ENCODE measurements at regions not wholly inside any gene's neighbourhood (a gene's known extent, or its start where the extent isn't known, plus 50 kb on each side); places are given as distances from the start of the nearest gene placed in this dataset.
"Not testable (repeated sequence)": the region's sequence is repeated elsewhere in the genome, so short reads cannot be mapped to it uniquely, and the experiment has no call there.

DNA sequence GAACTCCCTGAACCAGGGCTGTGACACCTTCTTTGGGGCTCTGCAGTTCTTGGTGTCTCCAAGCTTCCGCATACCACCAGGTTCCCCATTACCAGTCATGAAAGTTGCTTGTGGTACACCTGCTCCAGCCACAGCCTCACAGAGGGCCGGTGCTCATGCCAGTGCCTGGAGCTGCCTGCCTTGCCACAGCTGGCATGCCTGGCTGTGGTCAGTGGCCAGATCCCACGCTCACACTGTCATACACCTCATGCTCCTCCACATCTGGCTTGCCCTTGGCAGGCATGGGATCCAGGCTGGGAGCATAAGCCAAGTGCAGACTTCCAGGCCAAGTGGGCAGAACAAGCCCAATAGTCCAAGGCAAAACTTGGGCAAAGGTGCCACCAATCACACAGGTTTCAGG is 1054.9 kb downstream of the SLITRK5 start:
- Histone ChIP-seq H3K36me3 (replicated peaks; ENCODE audit: insufficient read depth, low read depth) (no peaks in the 10 kb centered on the region), H3K4me2 (no peak overlapping the region), H4K20me1 (ENCODE audit: insufficient read depth, poor library complexity, severe bottlenecking) (no peaks in the 10 kb centered on the region), H3K79me2 (no peaks in the 10 kb centered on the region), H3K9me3 (ENCODE audit: low read depth) (no peaks in the 10 kb centered on the region), H3K27ac (no peak overlapping the region), H3K27me3 (no peaks in the 10 kb centered on the region), H3K4me3 (no peak overlapping the region), H3K4me1 (ENCODE audit: insufficient read depth) (no peaks in the 10 kb centered on the region), H3K9me2 (replicated peaks; ENCODE audit: insufficient read depth) (no peaks in the 10 kb centered on the region), H2AFZ (no peak overlapping the region)
- 97% methylated on average over 3 of the region's 3 CpGs for WGBS (ENCODE audit: low lambda C conversion rate, missing lambda C conversion rate)
- TF ChIP-seq EZH2phosphoT487 (IDR thresholded peaks at IDR 0.05; ENCODE audit: low read depth, severe bottlenecking, unreplicated experiment): no peak
- no peak for TF ChIP-seq CTCF (IDR thresholded peaks at IDR 0.05; ENCODE audit: poor library complexity)
- TF ChIP-seq EZH2 (IDR thresholded peaks at IDR 0.05; ENCODE audit: borderline replicate concordance): no peak
- DNase-seq (ENCODE audit: low spot score): no peak

DNA sequence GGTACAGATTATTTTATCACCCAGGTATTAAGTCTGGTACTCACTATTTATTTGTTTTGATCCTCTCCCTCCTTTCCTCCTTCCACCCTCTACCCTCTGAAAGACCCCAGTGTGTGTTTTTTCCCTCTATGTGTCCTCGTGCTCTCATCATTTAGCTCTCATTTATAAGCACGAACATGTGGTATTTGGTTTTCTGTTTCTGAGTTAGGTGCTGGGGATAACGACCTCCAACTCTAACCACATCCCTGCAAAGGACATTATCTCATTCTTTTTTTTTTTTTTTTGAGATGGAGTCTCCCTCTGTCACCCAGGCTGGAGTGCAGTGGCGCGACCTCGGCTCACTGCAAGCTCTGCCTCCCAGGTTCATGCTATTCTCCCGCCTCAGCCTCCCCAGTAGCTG is 1056.1 kb downstream of the SLITRK5 start:
- H3K4me2 ChIP-seq; H3K36me3 ChIP-seq (replicated peaks; ENCODE audit: insufficient read depth, low read depth); H2AFZ ChIP-seq; H3K9me2 ChIP-seq (replicated peaks; ENCODE audit: insufficient read depth); H3K9me3 ChIP-seq (ENCODE audit: low read depth); H3K27ac ChIP-seq; H3K27me3 ChIP-seq; H3K79me2 ChIP-seq; H3K4me3 ChIP-seq; DNase-seq (ENCODE audit: low spot score); H4K20me1 ChIP-seq (ENCODE audit: insufficient read depth, poor library complexity, severe bottlenecking); H3K4me1 ChIP-seq (ENCODE audit: insufficient read depth): not testable (repeated sequence)
- WGBS (ENCODE audit: low lambda C conversion rate, missing lambda C conversion rate): 94% methylated on average over 7 of the region's 7 CpGs

DNA sequence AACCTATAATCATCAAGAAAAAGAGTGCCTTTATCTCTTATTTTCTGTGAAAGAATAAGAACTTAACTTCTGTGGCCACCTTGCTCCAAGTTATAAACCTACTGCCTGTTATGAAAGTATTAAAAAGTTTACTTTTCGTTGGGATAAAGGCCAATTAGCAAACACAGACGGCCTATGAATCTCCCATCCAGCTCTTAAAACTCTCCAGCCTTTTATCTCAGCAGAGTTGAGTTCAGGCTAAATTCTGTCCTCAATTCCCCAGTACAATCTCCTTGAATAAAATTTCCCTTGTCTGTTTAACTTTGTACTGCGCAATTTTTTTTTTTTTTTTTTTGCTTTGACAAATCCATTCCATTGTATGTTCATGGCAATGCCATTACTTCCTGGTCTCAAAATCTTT is 1058.4 kb downstream of the SLITRK5 start:
- Histone ChIP-seq H3K36me3 (replicated peaks; ENCODE audit: insufficient read depth, low read depth) (no peaks in the 10 kb centered on the region), H2AFZ (no peak overlapping the region), H3K4me1 (ENCODE audit: insufficient read depth) (no peaks in the 10 kb centered on the region), H4K20me1 (ENCODE audit: insufficient read depth, poor library complexity, severe bottlenecking) (no peaks in the 10 kb centered on the region), H3K9me2 (replicated peaks; ENCODE audit: insufficient read depth) (no peaks in the 10 kb centered on the region), H3K27me3 (no peaks in the 10 kb centered on the region), H3K9me3 (ENCODE audit: low read depth) (no peaks in the 10 kb centered on the region), H3K27ac (no peak overlapping the region), H3K4me2 (no peak overlapping the region), H3K79me2 (no peaks in the 10 kb centered on the region), H3K4me3 (no peak overlapping the region)
- DNase-seq (ENCODE audit: low spot score): no peak
- WGBS (ENCODE audit: low lambda C conversion rate, missing lambda C conversion rate): 71% methylated on average over 3 of the region's 3 CpGs
- TF ChIP-seq EZH2 (IDR thresholded peaks at IDR 0.05; ENCODE audit: borderline replicate concordance) (no peak), EZH2phosphoT487 (IDR thresholded peaks at IDR 0.05; ENCODE audit: low read depth, severe bottlenecking, unreplicated experiment) (no peak), CTCF (IDR thresholded peaks at IDR 0.05; ENCODE audit: poor library complexity) (no peak)

- Histone ChIP-seq H3K36me3 (replicated peaks; ENCODE audit: insufficient read depth, low read depth) (no peaks in the 10 kb centered on the region), H3K79me2 (no peaks in the 10 kb centered on the region), H3K27ac (no peak overlapping the region), H3K4me2 (no peak overlapping the region), H3K4me3 (no peak overlapping the region), H3K4me1 (ENCODE audit: insufficient read depth) (no peaks in the 10 kb centered on the region), H3K9me2 (replicated peaks; ENCODE audit: insufficient read depth) (no peaks in the 10 kb centered on the region), H3K27me3 (no peaks in the 10 kb centered on the region), H3K9me3 (ENCODE audit: low read depth) (no peaks in the 10 kb centered on the region), H4K20me1 (ENCODE audit: insufficient read depth, poor library complexity, severe bottlenecking) (no peaks in the 10 kb centered on the region), H2AFZ (no peak overlapping the region)
- WGBS (ENCODE audit: low lambda C conversion rate, missing lambda C conversion rate): 69% methylated on average over 2 of the region's 2 CpGs
- TF ChIP-seq EZH2phosphoT487 (IDR thresholded peaks at IDR 0.05; ENCODE audit: low read depth, severe bottlenecking, unreplicated experiment): no peak
- TF ChIP-seq CTCF (IDR thresholded peaks at IDR 0.05; ENCODE audit: poor library complexity): no peak
- TF ChIP-seq EZH2 (IDR thresholded peaks at IDR 0.05; ENCODE audit: borderline replicate concordance): no peak
- DNase-seq (ENCODE audit: low spot score): no peak
Observed at GRCh38 chr13:88736026-88736425, 1064.9 kb downstream of the SLITRK5 start.
